ENCODE measurements at regions not wholly inside any gene's neighbourhood (a gene's known extent, or its start where the extent isn't known, plus 50 kb on each side); places are given as distances from the start of the nearest gene placed in this dataset.
"Not testable (repeated sequence)": the region's sequence is repeated elsewhere in the genome, so short reads cannot be mapped to it uniquely, and the experiment has no call there.

DNA sequence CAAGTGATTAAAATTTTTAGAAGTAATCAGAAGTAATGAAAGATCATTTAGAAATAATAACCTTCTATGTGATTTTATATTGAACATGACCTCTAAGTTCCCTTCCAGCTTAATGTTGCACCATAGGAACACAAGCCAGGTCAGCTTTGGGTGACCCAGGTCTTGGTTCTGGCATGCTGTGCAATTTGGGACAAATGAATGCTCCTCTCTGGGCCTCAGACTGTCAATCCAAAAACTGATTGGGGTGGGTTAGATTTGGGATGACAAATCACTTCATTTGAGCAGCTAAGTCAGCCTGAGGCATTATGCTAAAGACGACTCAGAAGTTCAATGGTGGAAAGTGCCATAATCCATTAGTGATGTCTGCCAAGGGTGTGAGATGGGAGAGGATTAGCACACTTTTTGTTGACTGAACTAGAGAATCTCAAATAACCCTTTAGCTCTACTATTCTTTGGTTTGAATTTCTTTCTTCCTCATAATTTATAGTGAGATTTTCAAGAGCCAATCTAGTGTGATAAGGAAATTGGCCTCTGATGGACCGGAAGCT lies 60.7 kb upstream of the BOD1 start:
- H3K4me1 ChIP-seq (ENCODE audit: low read length) = peaks cover 37% of the 10 kb centered on the region
- no peak overlapping the region for H3K4me2 ChIP-seq (ENCODE audit: low read length)
- H3K9me3 ChIP-seq (ENCODE audit: insufficient read depth, low read length) = 0 out of 2 replicates have a peak, but pooled peaks cover 4% of the 10 kb centered on the region
- no peak overlapping the region for H3K4me3 ChIP-seq (ENCODE audit: low read length)
- no peak overlapping the region for H2AFZ ChIP-seq (ENCODE audit: low read depth, low read length)
- H4K20me1 ChIP-seq (ENCODE audit: insufficient read depth, low read length) = no peaks in the 10 kb centered on the region
- H3K9ac ChIP-seq (ENCODE audit: low read length) = no peak overlapping the region
- H3K27ac ChIP-seq (ENCODE audit: low read length) = no peak overlapping the region
- no peaks in the 10 kb centered on the region for H3K27me3 ChIP-seq (ENCODE audit: low read depth, low read length)
- no peaks in the 10 kb centered on the region for H3K79me2 ChIP-seq (ENCODE audit: low read length)
- no peak for TF ChIP-seq EZH2phosphoT487 (IDR thresholded peaks at IDR 0.05; ENCODE audit: low read depth)
- peaks cover 2% of the 10 kb centered on the region for H3K36me3 ChIP-seq (replicated peaks; ENCODE audit: low read depth, low read length)

DNA sequence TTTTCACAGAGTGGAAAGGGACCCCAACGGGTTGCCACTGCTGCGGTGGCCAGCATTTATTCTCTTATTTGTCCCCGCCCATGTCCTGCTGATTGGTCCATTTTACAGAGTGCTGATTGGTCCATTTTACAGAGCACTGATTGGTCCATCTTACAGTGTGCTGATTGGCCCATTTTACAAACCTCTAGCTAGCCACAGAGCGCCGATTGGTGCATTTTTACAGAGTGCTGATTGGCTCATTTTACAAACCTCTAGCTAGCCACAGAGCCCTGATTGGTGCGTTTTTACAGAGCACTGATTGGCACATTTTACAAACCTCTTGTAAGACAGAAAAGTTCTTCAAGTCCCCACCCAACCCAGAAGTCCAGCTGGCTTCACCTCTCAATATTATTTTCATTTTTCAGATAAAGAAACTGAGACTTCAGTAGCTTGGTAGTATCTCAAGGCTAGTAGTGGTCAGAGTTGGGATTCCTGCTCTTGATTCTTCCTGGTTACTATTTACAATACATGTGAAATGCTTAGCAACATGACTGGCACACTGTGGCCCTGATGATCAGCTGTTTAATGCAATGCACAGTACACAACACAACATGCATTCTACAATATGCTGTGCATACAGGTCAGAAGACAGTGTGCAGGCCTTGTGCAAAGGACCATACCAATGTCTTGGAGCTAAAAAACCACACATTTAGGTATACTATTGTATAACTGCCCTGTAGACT lies 63.6 kb upstream of the BOD1 start:
- no peak for TF ChIP-seq EZH2phosphoT487 (IDR thresholded peaks at IDR 0.05; ENCODE audit: low read depth)
- TF ChIP-seq, protein P1, sequence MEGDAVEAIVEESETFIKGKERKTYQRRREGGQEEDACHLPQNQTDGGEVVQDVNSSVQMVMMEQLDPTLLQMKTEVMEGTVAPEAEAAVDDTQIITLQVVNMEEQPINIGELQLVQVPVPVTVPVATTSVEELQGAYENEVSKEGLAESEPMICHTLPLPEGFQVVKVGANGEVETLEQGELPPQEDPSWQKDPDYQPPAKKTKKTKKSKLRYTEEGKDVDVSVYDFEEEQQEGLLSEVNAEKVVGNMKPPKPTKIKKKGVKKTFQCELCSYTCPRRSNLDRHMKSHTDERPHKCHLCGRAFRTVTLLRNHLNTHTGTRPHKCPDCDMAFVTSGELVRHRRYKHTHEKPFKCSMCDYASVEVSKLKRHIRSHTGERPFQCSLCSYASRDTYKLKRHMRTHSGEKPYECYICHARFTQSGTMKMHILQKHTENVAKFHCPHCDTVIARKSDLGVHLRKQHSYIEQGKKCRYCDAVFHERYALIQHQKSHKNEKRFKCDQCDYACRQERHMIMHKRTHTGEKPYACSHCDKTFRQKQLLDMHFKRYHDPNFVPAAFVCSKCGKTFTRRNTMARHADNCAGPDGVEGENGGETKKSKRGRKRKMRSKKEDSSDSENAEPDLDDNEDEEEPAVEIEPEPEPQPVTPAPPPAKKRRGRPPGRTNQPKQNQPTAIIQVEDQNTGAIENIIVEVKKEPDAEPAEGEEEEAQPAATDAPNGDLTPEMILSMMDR (IDR thresholded peaks at IDR 0.05; ENCODE audit: low read depth, low read length) = no peak
- peak overlapping the region; percentile 65 for H3K4me2 ChIP-seq (ENCODE audit: low read length)
- peak overlapping the region; percentile 94 for H3K27ac ChIP-seq (ENCODE audit: low read length)
- H3K79me2 ChIP-seq (ENCODE audit: low read length) = no peaks in the 10 kb centered on the region
- H2AFZ ChIP-seq (ENCODE audit: low read depth, low read length) = no peak overlapping the region
- H3K9ac ChIP-seq (ENCODE audit: low read length) = peak overlapping the region; percentile 8; the same call in 1 of the 2 replicates
- H3K27me3 ChIP-seq (ENCODE audit: low read depth, low read length) = no peaks in the 10 kb centered on the region
- H3K4me1 ChIP-seq (ENCODE audit: low read length) = peaks cover 36% of the 10 kb centered on the region
- 0 out of 2 replicates have a peak, but pooled peaks cover 4% of the 10 kb centered on the region for H3K9me3 ChIP-seq (ENCODE audit: insufficient read depth, low read length)
- H3K36me3 ChIP-seq (replicated peaks; ENCODE audit: low read depth, low read length) = peaks cover 5% of the 10 kb centered on the region
- H3K4me3 ChIP-seq (ENCODE audit: low read length) = peak overlapping the region; percentile 34
- no peaks in the 10 kb centered on the region for H4K20me1 ChIP-seq (ENCODE audit: insufficient read depth, low read length)

DNA sequence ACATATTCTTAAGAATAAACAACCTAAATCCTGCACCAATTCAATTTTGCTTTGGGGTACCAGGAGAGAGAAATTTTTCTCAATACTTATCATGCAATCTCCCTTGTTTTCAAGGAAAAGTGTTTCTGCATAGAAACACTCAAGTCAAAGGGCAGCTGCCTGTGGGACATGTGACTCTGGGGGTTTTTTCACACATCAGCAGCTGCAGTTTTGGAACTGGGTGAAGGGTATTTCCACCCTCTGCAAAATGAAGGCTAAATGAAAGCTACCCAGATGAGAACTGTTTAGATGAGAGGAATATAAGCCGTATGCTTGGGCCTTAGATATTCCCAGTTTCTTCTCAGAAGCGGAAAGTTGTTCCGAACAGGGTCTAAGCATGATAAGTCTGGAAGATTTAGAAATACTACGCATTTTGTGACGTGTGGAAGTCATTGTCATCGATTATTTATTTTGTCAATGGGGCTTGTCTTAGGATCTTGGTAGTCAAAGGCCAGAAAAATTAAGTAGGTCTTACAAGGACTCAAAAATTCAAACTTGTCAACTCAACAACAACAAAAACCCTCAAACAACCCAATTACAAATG lies 64.3 kb upstream of the BOD1 start:
- peak overlapping the region; percentile 94 for H3K27ac ChIP-seq (ENCODE audit: low read length)
- H3K9me3 ChIP-seq (ENCODE audit: insufficient read depth, low read length) = 0 out of 2 replicates have a peak, but pooled peaks cover 4% of the 10 kb centered on the region
- peak overlapping the region; percentile 34 for H3K4me3 ChIP-seq (ENCODE audit: low read length)
- H3K9ac ChIP-seq (ENCODE audit: low read length) = peak overlapping the region; percentile 62
- peaks cover 5% of the 10 kb centered on the region for H3K36me3 ChIP-seq (replicated peaks; ENCODE audit: low read depth, low read length)
- H3K4me1 ChIP-seq (ENCODE audit: low read length) = peaks cover 38% of the 10 kb centered on the region
- TF ChIP-seq EZH2phosphoT487 (IDR thresholded peaks at IDR 0.05; ENCODE audit: low read depth) = no peak
- TF ChIP-seq, protein P1 (IDR thresholded peaks at IDR 0.05; ENCODE audit: low read depth, low read length) = no peak
- no peaks in the 10 kb centered on the region for H3K27me3 ChIP-seq (ENCODE audit: low read depth, low read length)
- H3K4me2 ChIP-seq (ENCODE audit: low read length) = peak overlapping the region; percentile 65
- no peaks in the 10 kb centered on the region for H4K20me1 ChIP-seq (ENCODE audit: insufficient read depth, low read length)
- H2AFZ ChIP-seq (ENCODE audit: low read depth, low read length) = peak overlapping the region; percentile 65
- no peaks in the 10 kb centered on the region for H3K79me2 ChIP-seq (ENCODE audit: low read length)

DNA sequence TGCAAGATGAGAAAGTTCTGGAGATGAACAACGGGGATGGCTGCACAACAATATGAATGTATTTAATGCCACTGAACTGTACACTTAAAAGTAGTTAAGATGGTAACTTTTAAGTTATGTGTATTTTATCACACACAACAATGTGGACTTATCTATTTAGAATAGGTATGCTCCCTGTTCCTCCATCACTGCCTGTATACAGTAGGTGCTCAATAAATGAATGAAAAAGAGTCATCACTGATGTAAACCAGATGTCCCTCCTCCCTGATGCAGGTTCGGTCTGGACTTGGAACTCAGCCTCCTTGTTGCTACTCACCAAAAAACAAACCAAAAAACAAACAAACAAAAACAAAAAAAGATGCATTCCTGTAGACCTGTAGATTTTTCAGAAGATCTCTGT lies 65.9 kb upstream of the BOD1 start:
- Histone ChIP-seq H3K9ac (ENCODE audit: low read length) (no peak overlapping the region; the same call in 1 of the 2 replicates), H3K4me2 (ENCODE audit: low read length) (peak overlapping the region; percentile 30; the same call in 1 of the 2 replicates), H3K4me1 (ENCODE audit: low read length) (peaks cover 35% of the 10 kb centered on the region), H4K20me1 (ENCODE audit: insufficient read depth, low read length) (no peaks in the 10 kb centered on the region), H3K27me3 (ENCODE audit: low read depth, low read length) (no peaks in the 10 kb centered on the region), H3K27ac (ENCODE audit: low read length) (0 out of 2 replicates have a peak overlapping the region, but pooled peaks have one; percentile 18), H3K4me3 (ENCODE audit: low read length) (no peak overlapping the region), H2AFZ (ENCODE audit: low read depth, low read length) (peak overlapping the region; percentile 47; the same call in 1 of the 2 replicates), H3K9me3 (ENCODE audit: insufficient read depth, low read length) (no peaks in the 10 kb centered on the region), H3K79me2 (ENCODE audit: low read length) (no peaks in the 10 kb centered on the region), H3K36me3 (replicated peaks; ENCODE audit: low read depth, low read length) (peaks cover 3% of the 10 kb centered on the region)
- TF ChIP-seq, protein P1 (IDR thresholded peaks at IDR 0.05; ENCODE audit: low read depth, low read length) = no peak
- TF ChIP-seq EZH2phosphoT487 (IDR thresholded peaks at IDR 0.05; ENCODE audit: low read depth) = no peak

DNA sequence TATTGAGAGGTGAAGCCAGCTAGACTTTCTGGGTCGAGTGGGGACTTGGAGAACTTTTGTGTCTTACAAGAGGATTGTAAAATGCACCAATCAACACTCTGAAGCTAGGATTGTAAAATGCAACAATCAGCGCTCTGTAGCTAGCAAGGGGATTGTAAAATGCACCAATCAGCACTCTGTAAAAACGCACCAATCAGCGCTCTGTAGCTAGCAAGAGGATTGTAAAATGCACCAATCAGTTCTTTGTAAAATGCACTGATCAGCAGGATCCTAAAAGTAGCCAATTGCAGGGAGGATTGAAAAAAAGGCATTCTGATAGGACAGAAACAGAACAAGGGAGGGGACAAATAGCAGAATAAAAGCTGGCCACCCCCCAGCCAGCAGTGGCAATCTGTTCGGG lies 68.1 kb upstream of the BOD1 start:
- peaks cover 50% of the 10 kb centered on the region for H3K4me1 ChIP-seq (ENCODE audit: low read length)
- not testable (repeated sequence) for H3K79me2 ChIP-seq (ENCODE audit: low read length); H3K27me3 ChIP-seq (ENCODE audit: low read depth, low read length); H3K4me2 ChIP-seq (ENCODE audit: low read length); H3K27ac ChIP-seq (ENCODE audit: low read length); H3K9ac ChIP-seq (ENCODE audit: low read length); H2AFZ ChIP-seq (ENCODE audit: low read depth, low read length); H3K4me3 ChIP-seq (ENCODE audit: low read length); H4K20me1 ChIP-seq (ENCODE audit: insufficient read depth, low read length); H3K36me3 ChIP-seq (replicated peaks; ENCODE audit: low read depth, low read length); H3K9me3 ChIP-seq (ENCODE audit: insufficient read depth, low read length)
